ENCODE measurements at regions not wholly inside any gene's neighbourhood (a gene's known extent, or its start where the extent isn't known, plus 50 kb on each side); places are given as distances from the start of the nearest gene placed in this dataset.

GRCh38 chr1:8211883-8212579, 105.9 kb upstream of the SLC45A1 start:
- POLR2A ChIA-PET = interaction anchor here (0.6 to 1.2 kb wide), 5 partner anchors 8 to 536 kb away, joined by 3 to 6 read pairs (median 4); no protein-coding TSS in a partner anchor
- DNase-seq (ENCODE audit: low read depth, low spot score) (peak; percentile 97), ATAC-seq (peak; percentile 88)
- H3K27ac ChIP-seq (ENCODE audit: low read length) = peak overlapping the region; percentile 99
- no peaks in the 10 kb centered on the region for H3K36me3 ChIP-seq (ENCODE audit: control insufficient read depth, insufficient read depth, low read length)
- H3K4me3 ChIP-seq (ENCODE audit: low read depth in 2 of 2, low read length in 2 of 2) = no peak overlapping the region
- H3K9me3 ChIP-seq (ENCODE audit: control insufficient read depth, insufficient read depth, low read depth, low read length) = no peaks in the 10 kb centered on the region
- no TSS peak for BruUV-seq (replicated peaks)
- intact Hi-C loops (cut with micrococcal nuclease; ENCODE audit: unreplicated experiment) = loop anchor here (5.0 kb wide), 1 partner anchor 90 kb away; no protein-coding TSS in a partner anchor
- no peak for TF ChIP-seq TCF7L2 (IDR thresholded peaks at IDR 0.05; ENCODE audit: low read depth, low read length)
- TF ChIP-seq REST (IDR thresholded peaks at IDR 0.05; ENCODE audit: insufficient read depth in 1 of 2, low read depth in 2 of 2, low read length in 1 of 2) = peak in 1 of 2 experiments; percentile 52; a peak in 1 of 4 replicates
- peak; percentile 66; the same call in 1 of the 2 replicates for TF ChIP-seq POLR2AphosphoS5 (IDR thresholded peaks at IDR 0.05; ENCODE audit: low read depth, low read length)
- TF ChIP-seq SIN3A (IDR thresholded peaks at IDR 0.05; ENCODE audit: borderline replicate concordance, insufficient read depth, low read depth, low read length) = no peak
- no peak for TF ChIP-seq CTCF (IDR thresholded peaks at IDR 0.05)
- peaks cover 44% of the 10 kb centered on the region for H3K4me1 ChIP-seq (ENCODE audit: control insufficient read depth, insufficient read depth, low read length)
- in situ Hi-C loops (cut with HindIII; ENCODE audit: low pct_unique_long_range_greater_than_20kb, low sequenced_read_pairs) = no loop called here
- CTCF ChIA-PET = interaction anchor here (0.7 kb wide), 1 partner anchor 63 kb away, joined by 3 read pairs; no protein-coding TSS in a partner anchor
- H3K27me3 ChIP-seq (ENCODE audit: control insufficient read depth, insufficient read depth, low read length) = no peaks in the 10 kb centered on the region

GRCh38 chr1:8211251-8211882, 106.5 kb upstream of the SLC45A1 start:
- in situ Hi-C loops (cut with HindIII; ENCODE audit: low pct_unique_long_range_greater_than_20kb, low sequenced_read_pairs) = no loop called here
- Histone ChIP-seq H3K27ac (ENCODE audit: low read length) (peak overlapping the region; percentile 99), H3K9me3 (ENCODE audit: control insufficient read depth, insufficient read depth, low read depth, low read length) (no peaks in the 10 kb centered on the region), H3K4me1 (ENCODE audit: control insufficient read depth, insufficient read depth, low read length) (peaks cover 44% of the 10 kb centered on the region), H3K36me3 (ENCODE audit: control insufficient read depth, insufficient read depth, low read length) (no peaks in the 10 kb centered on the region), H3K4me3 (ENCODE audit: low read depth in 2 of 2, low read length in 2 of 2) (no peak overlapping the region), H3K27me3 (ENCODE audit: control insufficient read depth, insufficient read depth, low read length) (no peaks in the 10 kb centered on the region)
- no peak for TF ChIP-seq CTCF (IDR thresholded peaks at IDR 0.05)
- no peak for TF ChIP-seq POLR2AphosphoS5 (IDR thresholded peaks at IDR 0.05; ENCODE audit: low read depth, low read length)
- no peak for TF ChIP-seq SIN3A (IDR thresholded peaks at IDR 0.05; ENCODE audit: borderline replicate concordance, insufficient read depth, low read depth, low read length)
- TF ChIP-seq REST (IDR thresholded peaks at IDR 0.05; ENCODE audit: insufficient read depth in 1 of 2, low read depth in 2 of 2, low read length in 1 of 2) = no peak
- TF ChIP-seq TCF7L2 (IDR thresholded peaks at IDR 0.05; ENCODE audit: low read depth, low read length) = no peak
- DNase-seq (ENCODE audit: low read depth, low spot score) = no peak
- intact Hi-C loops (cut with micrococcal nuclease; ENCODE audit: unreplicated experiment) = loop anchor here (5.0 kb wide), 1 partner anchor 91 kb away; no protein-coding TSS in a partner anchor
- POLR2A ChIA-PET = interaction anchor here (0.6 to 1.2 kb wide), 6 partner anchors 8 to 537 kb away, joined by 3 to 6 read pairs (median 4); no protein-coding TSS in a partner anchor
- CTCF ChIA-PET = interaction anchor here (0.7 kb wide), 1 partner anchor 9 kb away, joined by 5 read pairs; no protein-coding TSS in a partner anchor
- peak; percentile 12 for ATAC-seq
- BruUV-seq (replicated peaks) = TSS peak; percentile 99
